H1 (cell line): ENCODE measurements at regions not wholly inside any gene's neighbourhood (a gene's known extent, or its start where the extent isn't known, plus 50 kb on each side); places are given as distances from the start of the nearest gene placed in this dataset.

Source experiments
- CTCF ChIA-PET: fragments of 300-600 bp; sonication (Branson Sonifier 250); formaldehyde crosslinking; loops from one replicate; lab custom pipeline; 2021; ENCODE audit not compliant: partially characterized antibody; lab: Charles Lee
- POLR2A ChIA-PET: fragments of 300-600 bp; sonication (Branson Sonifier 250); formaldehyde crosslinking; loops from one replicate; lab custom pipeline; 2021; ENCODE audit warnings: inconsistent platforms; ENCODE audit not compliant: partially characterized antibody; lab: Charles Lee
- DNase-seq, 2 experiments: peaks; one replicate each; pipeline versions ENCODE4 v3.0.0 to v3.0.0-alpha.2; 2010 to 2022; ENCODE audit warnings: low spot score in 2 of 2, low read depth in 1 of 2, mixed read lengths in 1 of 2
- FAIRE-seq: peaks from 2 replicates; lab custom pipeline; 2011; peaks lifted over from hg19 to GRCh38; lab: Jason Lieb, UNC
- H2AFZ ChIP-seq: 2 replicates; pipeline ENCODE4 v1.8.1; 2012; ENCODE audit warnings: low read length, inconsistent platforms
- H2AK5ac ChIP-seq: 2 replicates; pipeline ENCODE4 v1.6.1; 2013; ENCODE audit warnings: low read depth, low read length
- H2BK120ac ChIP-seq: replicated peaks from 2 replicates; pipeline ENCODE3; 2013; ENCODE audit warnings: low read depth, low read length, inconsistent platforms
- H2BK12ac ChIP-seq: 2 replicates; pipeline ENCODE4 v1.6.1; 2013; ENCODE audit warnings: low read depth, low read length
- H2BK15ac ChIP-seq: 2 replicates; pipeline ENCODE4 v1.6.1; 2013; ENCODE audit warnings: low read length
- H2BK20ac ChIP-seq: 2 replicates; pipeline ENCODE4 v1.6.1; 2013; ENCODE audit warnings: low read length
- H2BK5ac ChIP-seq: 2 replicates; pipeline ENCODE4 v1.6.1; 2013; ENCODE audit warnings: low read depth, low read length
- H3K14ac ChIP-seq: 2 replicates; pipeline ENCODE4 v1.6.1; 2013; ENCODE audit warnings: inconsistent platforms; ENCODE audit not compliant: insufficient read length
- H3K18ac ChIP-seq: 2 replicates; pipeline ENCODE4 v1.6.1; 2013; ENCODE audit warnings: low read length; ENCODE audit errors: extremely low read depth
- H3K23ac ChIP-seq: 2 replicates; pipeline ENCODE4 v1.6.1; 2013; ENCODE audit warnings: inconsistent platforms; ENCODE audit not compliant: insufficient read length
- H3K23me2 ChIP-seq: 2 replicates; pipeline ENCODE4 v1.6.1; 2013; ENCODE audit warnings: low read depth, low read length
- H3K27ac ChIP-seq: 2 replicates; pipeline ENCODE4 v1.6.1; 2011; ENCODE audit warnings: low read depth, low read length, inconsistent platforms
- H3K27me3 ChIP-seq, 4 experiments: replicated peaks in 1 of 4; 1 replicate in 1 of 4; 2 replicates in 3 of 4; pipeline versions ENCODE4 v1.6.1 to v1.8.1; 2011 to 2013; ENCODE audit warnings: low read length in 3 of 4, mild to moderate bottlenecking in 3 of 4, inconsistent platforms in 2 of 4, mixed read lengths in 2 of 4, moderate library complexity in 1 of 4; ENCODE audit not compliant: control insufficient read depth in 3 of 4, insufficient read depth in 3 of 4; ENCODE audit errors: extremely low read depth in 1 of 4
- H3K36me3 ChIP-seq, 4 experiments: 2 replicates each; pipeline versions ENCODE4 v1.6.1 to v1.8.1; 2011 to 2013; ENCODE audit warnings: mild to moderate bottlenecking in 4 of 4, low read length in 3 of 4, moderate library complexity in 2 of 4, control low read depth in 1 of 4, inconsistent platforms in 1 of 4; ENCODE audit not compliant: insufficient read depth in 4 of 4, control insufficient read depth in 2 of 4
- H3K4ac ChIP-seq: replicated peaks from 2 replicates; pipeline ENCODE3; 2013; ENCODE audit warnings: low read length, low read depth, mixed read lengths, inconsistent platforms; ENCODE audit not compliant: insufficient read length
- H3K4me1 ChIP-seq, 4 experiments: replicated peaks in 1 of 4; 1 replicate in 1 of 4; 2 replicates in 3 of 4; pipeline versions ENCODE4 v1.6.1 to v1.8.1; 2011 to 2013; ENCODE audit warnings: low read length in 3 of 4, inconsistent platforms in 2 of 4, mixed read lengths in 1 of 4; ENCODE audit not compliant: insufficient read depth in 4 of 4, control insufficient read depth in 3 of 4
- H3K4me2 ChIP-seq, 2 experiments: 2 replicates each; pipeline versions ENCODE4 v1.6.1 to v1.8.1; 2011 to 2013; ENCODE audit warnings: low read depth in 2 of 2, low read length in 2 of 2, control low read depth in 1 of 2, inconsistent platforms in 1 of 2, mild to moderate bottlenecking in 1 of 2; ENCODE audit not compliant: insufficient read depth in 1 of 2
- H3K4me3 ChIP-seq, 4 experiments: fragments of 200-600, 300-600 bp in 1 of 4; sonication (generic), shearing (Covaris generic), sonication (Bioruptor Twin) in 1 of 4; 2 replicates each; pipeline versions ENCODE4 v1.5.1 to v1.8.1; 2011 to 2016; ENCODE audit warnings: low read length in 4 of 4, low read depth in 3 of 4, control low read depth in 2 of 4, inconsistent platforms in 2 of 4, mild to moderate bottlenecking in 2 of 4, mixed read lengths in 1 of 4, moderate library complexity in 1 of 4; ENCODE audit not compliant: insufficient read depth in 2 of 4; ENCODE audit errors: extremely low read depth in 1 of 4
- H3K56ac ChIP-seq: replicated peaks from 2 replicates; pipeline ENCODE3; 2013; ENCODE audit warnings: low read depth, mild to moderate bottlenecking, mixed read lengths, low read length, inconsistent platforms; ENCODE audit not compliant: insufficient read length
- H3K79me1 ChIP-seq: 2 replicates; pipeline ENCODE4 v1.6.1; 2013; ENCODE audit warnings: low read depth, low read length, control low read depth
- H3K79me2 ChIP-seq, 2 experiments: 2 replicates each; pipeline versions ENCODE4 v1.6.1 to v1.8.1; 2012 to 2013; ENCODE audit warnings: low read length in 2 of 2, mild to moderate bottlenecking in 2 of 2, inconsistent platforms in 1 of 2; ENCODE audit not compliant: insufficient read depth in 2 of 2, control insufficient read depth in 1 of 2
- H3K9ac ChIP-seq, 4 experiments: replicated peaks in 1 of 4; 1 replicate in 1 of 4; 2 replicates in 3 of 4; pipeline versions ENCODE4 v1.6.1 to v1.8.1; 2011 to 2013; ENCODE audit warnings: low read depth in 3 of 4, low read length in 3 of 4, control low read depth in 2 of 4, mild to moderate bottlenecking in 2 of 4, moderate library complexity in 2 of 4, inconsistent platforms in 1 of 4; ENCODE audit errors: extremely low read depth in 1 of 4
- H3K9me3 ChIP-seq, 2 experiments: 2 replicates each; pipeline versions ENCODE4 v1.6.1 to v1.8.1; 2012 to 2013; ENCODE audit warnings: mild to moderate bottlenecking in 2 of 2, moderate library complexity in 2 of 2, control low read depth in 1 of 2, inconsistent platforms in 1 of 2, low read depth in 1 of 2, low read length in 1 of 2, mixed read lengths in 1 of 2; ENCODE audit not compliant: insufficient read depth in 2 of 2
- H4K20me1 ChIP-seq, 2 experiments: replicated peaks in 1 of 2; 2 replicates each; pipeline versions ENCODE3 to v1.8.1; 2011 to 2013; ENCODE audit warnings: inconsistent platforms in 2 of 2, low read length in 2 of 2, mild to moderate bottlenecking in 1 of 2; ENCODE audit not compliant: insufficient read depth in 2 of 2, control insufficient read depth in 1 of 2
- H4K5ac ChIP-seq: 2 replicates; pipeline ENCODE4 v1.6.1; 2013; ENCODE audit warnings: low read length, low read depth, mixed read lengths, inconsistent platforms; ENCODE audit not compliant: insufficient read length
- H4K8ac ChIP-seq: 2 replicates; pipeline ENCODE4 v1.8.0; 2013; ENCODE audit warnings: mild to moderate bottlenecking, moderate library complexity, low read length, inconsistent platforms; ENCODE audit not compliant: insufficient read depth; ENCODE audit errors: extremely low read depth
- H4K91ac ChIP-seq: replicated peaks from 2 replicates; pipeline ENCODE3; 2013; ENCODE audit warnings: low read length, mixed read lengths, inconsistent platforms; ENCODE audit not compliant: insufficient read length
- ASH2L ChIP-seq: fragments of 200-600, 300-600 bp; sonication (generic); IDR thresholded peaks from one replicate; pipeline ENCODE4 v1.7.1; 2017; ENCODE audit warnings: low read length
- ATF3 ChIP-seq: IDR thresholded peaks from 2 replicates; pipeline ENCODE4 v1.6.1; 2011; ENCODE audit warnings: low read depth, mild to moderate bottlenecking, low read length; ENCODE audit not compliant: insufficient read depth
- BACH1 ChIP-seq: IDR thresholded peaks from 2 replicates; pipeline ENCODE4 v1.6.1; 2012; ENCODE audit warnings: low read length, improper control_type of control experiment
- CBX5 ChIP-seq: fragments of 300-800, 300-1000 bp; sonication (generic); IDR thresholded peaks from 2 replicates; pipeline ENCODE4 v1.7.1; 2016; ENCODE audit warnings: antibody characterized with exemption, low read length, low read depth
- CREB1 ChIP-seq: IDR thresholded peaks from 2 replicates; pipeline ENCODE4 v1.6.1; 2012; ENCODE audit warnings: inconsistent platforms
- HDAC2 ChIP-seq, 2 experiments: fragments of 300-600 bp in 1 of 2; sonication (generic) in 1 of 2; IDR thresholded peaks; 2 replicates each; pipeline ENCODE4 v1.6.1; 2011 to 2012; ENCODE audit warnings: low read depth in 2 of 2, low read length in 2 of 2, mild to moderate bottlenecking in 2 of 2, moderate library complexity in 2 of 2, borderline replicate concordance in 1 of 2, inconsistent platforms in 1 of 2
- MAX ChIP-seq: IDR thresholded peaks from 2 replicates; pipeline ENCODE4 v1.6.1; 2012; ENCODE audit warnings: inconsistent platforms
- POLR2A ChIP-seq, 2 experiments: IDR thresholded peaks; 1 replicate in 1 of 2; 2 replicates in 1 of 2; pipeline ENCODE4 v1.6.1; 2011; ENCODE audit warnings: low read depth in 2 of 2, low read length in 2 of 2, mild to moderate bottlenecking in 2 of 2; ENCODE audit errors: control extremely low read depth in 1 of 2
- POU5F1 ChIP-seq: IDR thresholded peaks from 2 replicates; pipeline ENCODE4 v1.6.1; 2011; ENCODE audit warnings: low read depth, mild to moderate bottlenecking, low read length, moderate library complexity
- RFX5 ChIP-seq: IDR thresholded peaks from 2 replicates; pipeline ENCODE4 v1.6.1; 2011; ENCODE audit warnings: low read depth, low read length, improper control_type of control experiment, borderline replicate concordance
- RXRA ChIP-seq: IDR thresholded peaks from 2 replicates; pipeline ENCODE4 v1.6.1; 2011; ENCODE audit warnings: low read depth, mild to moderate bottlenecking, low read length, moderate library complexity; ENCODE audit not compliant: insufficient read depth
- SIX5 ChIP-seq: IDR thresholded peaks from 2 replicates; pipeline ENCODE4 v1.6.1; 2011; ENCODE audit warnings: mild to moderate bottlenecking, low read depth, low read length
- SP4 ChIP-seq: IDR thresholded peaks from 2 replicates; pipeline ENCODE4 v1.6.1; 2012; ENCODE audit warnings: low read length, inconsistent platforms
- TEAD4 ChIP-seq: IDR thresholded peaks from 2 replicates; pipeline ENCODE4 v1.6.1; 2012; ENCODE audit warnings: low read depth, low read length, inconsistent platforms, mixed read lengths
- YY1 ChIP-seq: IDR thresholded peaks from 2 replicates; pipeline ENCODE4 v1.6.1; 2011; ENCODE audit warnings: low read depth, mild to moderate bottlenecking, low read length
- WGBS, 2 experiments: shearing (Covaris generic) in 1 of 2; methylation state at CpG; one replicate each; pipeline versions ENCODE4 v1.1.6 to v1.1.7; 2013 to 2015; ENCODE audit warnings: low lambda C conversion rate in 2 of 2, mixed read lengths in 2 of 2, inconsistent platforms in 1 of 2, low coverage in 1 of 2, missing lambda C conversion rate in 1 of 2; ENCODE audit not compliant: insufficient replicate concordance in 2 of 2, insufficient coverage in 1 of 2, insufficient read length in 1 of 2; ENCODE audit errors: extremely low coverage in 1 of 2, missing lambda C conversion rate in 1 of 2; 5-methylcytosine and 5-hydroxymethylcytosine counted together

DNA sequence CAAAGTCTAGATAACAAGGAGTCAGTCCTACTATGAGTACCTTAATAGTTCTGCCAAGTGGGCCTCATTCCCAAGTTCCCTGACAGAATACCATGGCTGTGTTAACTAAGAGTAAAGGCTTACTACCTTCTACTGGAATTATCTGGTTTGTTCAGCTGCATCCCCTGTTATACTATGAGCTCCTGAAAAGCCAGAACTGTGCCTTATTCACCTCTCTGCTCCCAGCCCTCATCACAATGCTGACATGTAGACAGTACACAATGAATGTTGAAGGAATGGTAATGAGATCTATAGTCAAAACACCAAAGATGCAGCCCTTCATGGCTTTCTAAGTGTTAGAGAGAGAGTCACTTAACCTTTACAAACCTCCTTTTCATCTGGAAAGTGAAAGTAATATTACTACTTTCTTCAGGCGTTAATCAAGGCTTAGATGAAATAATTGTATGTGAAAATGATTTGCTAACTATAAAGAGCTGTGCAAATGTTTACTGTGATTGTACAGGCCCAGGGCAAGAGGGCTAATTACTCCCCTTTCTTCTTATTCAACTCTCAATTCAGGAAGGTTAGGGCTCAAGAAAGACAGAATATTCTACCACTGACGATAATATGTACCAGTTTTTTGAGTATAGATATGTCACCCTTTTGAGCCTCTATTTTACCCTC is 70.3 kb upstream of the MROH9 start:
- no peaks in the 10 kb centered on the region for H4K20me1 ChIP-seq
- H2BK120ac ChIP-seq, result no peak overlapping the region
- H3K79me2 ChIP-seq, result no peaks in the 10 kb centered on the region
- no peak overlapping the region for H3K9ac ChIP-seq
- FAIRE-seq (no peak), DNase-seq (no peak)
- no peaks in the 10 kb centered on the region for H3K9me3 ChIP-seq
- H3K4ac ChIP-seq, result no peak overlapping the region
- H4K8ac ChIP-seq, result no peak overlapping the region
- no peak overlapping the region for H2AFZ ChIP-seq
- H3K79me1 ChIP-seq, result no peaks in the 10 kb centered on the region
- no peak overlapping the region for H3K23ac ChIP-seq
- no peak overlapping the region for H3K18ac ChIP-seq
- no peak overlapping the region for H2BK5ac ChIP-seq
- no peak overlapping the region for H3K4me3 ChIP-seq
- H3K4me1 ChIP-seq, result no peaks in the 10 kb centered on the region
- H3K27ac ChIP-seq, result no peak overlapping the region
- H2BK20ac ChIP-seq, result no peak overlapping the region
- no peak overlapping the region for H4K91ac ChIP-seq
- no peak overlapping the region for H3K4me2 ChIP-seq
- no peak overlapping the region for H2AK5ac ChIP-seq
- H3K14ac ChIP-seq, result no peak overlapping the region
- H4K5ac ChIP-seq, result no peak overlapping the region
- CTCF ChIA-PET, result interaction anchor here (1.2 kb wide), 1 partner anchor 102 kb away, joined by 3 read pairs; no protein-coding TSS in a partner anchor
- no peaks in the 10 kb centered on the region for H3K36me3 ChIP-seq
- WGBS, 2 experiments, result 85% methylated on average over 2 of the region's 2 CpGs; no CpG with 5 or more reads in 1 of the 2 experiments
- H2BK12ac ChIP-seq, result no peak overlapping the region
- H3K27me3 ChIP-seq, result peaks cover 0 to 1% (median 0%) of the 10 kb centered on the region in 4 experiments; a peak in 1 of 7 replicates
- H3K23me2 ChIP-seq, result no peaks in the 10 kb centered on the region
- H2BK15ac ChIP-seq, result no peak overlapping the region
- POLR2A ChIA-PET, result no interaction called here
- H3K56ac ChIP-seq, result no peak overlapping the region
- TF ChIP-seq SIX5 (no peak), CREB1 (no peak), RFX5 (no peak), ATF3 (no peak), RXRA (no peak), SP4 (no peak), POLR2A (IDR thresholded peaks at IDR 0.05; ENCODE audit: control extremely low read depth in 1 of 2, low read depth in 2 of 2, low read length in 2 of 2) (no peak), BACH1 (no peak), HDAC2 (IDR thresholded peaks at IDR 0.05; ENCODE audit: borderline replicate concordance in 1 of 2, low read depth in 2 of 2, low read length in 2 of 2) (no peak), MAX (no peak), ASH2L (no peak), YY1 (no peak), POU5F1 (no peak), CBX5 (no peak), TEAD4 (no peak)
